ENCODE measurements at regions not wholly inside any gene's neighbourhood (a gene's known extent, or its start where the extent isn't known, plus 50 kb on each side); places are given as distances from the start of the nearest gene placed in this dataset.

DNA sequence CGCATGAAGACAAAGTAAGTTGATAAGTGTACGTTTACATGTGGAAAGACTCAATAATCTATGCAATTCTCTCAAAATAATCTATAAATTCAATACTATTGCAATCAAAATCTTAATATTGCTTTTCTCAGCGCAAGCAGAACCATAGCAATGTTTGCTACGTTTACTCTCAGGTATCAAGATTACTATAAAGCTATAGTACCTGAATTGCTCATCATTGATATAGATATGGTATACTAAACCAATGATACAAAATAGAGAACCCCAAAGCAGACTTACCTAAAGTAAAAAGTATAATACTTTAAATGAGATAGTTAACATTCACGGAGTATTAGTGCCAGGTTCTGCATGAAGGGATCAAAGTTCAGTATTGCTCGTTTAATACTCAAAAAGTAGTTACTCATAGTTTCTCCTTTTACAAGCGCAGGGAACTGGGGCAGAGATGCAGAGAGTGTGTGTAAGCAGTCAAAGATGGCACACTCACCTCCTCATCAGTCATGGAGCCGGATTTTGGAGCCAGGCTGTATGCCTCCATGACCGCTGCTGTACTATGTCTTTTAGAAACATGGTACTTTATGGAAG lies 391.0 kb upstream of the ID2 start:
- Histone ChIP-seq H3K9me3 (ENCODE audit: control insufficient read depth, insufficient read depth, low read length) (no peaks in the 10 kb centered on the region), H3K36me3 (ENCODE audit: control insufficient read depth, insufficient read depth, low read length) (no peaks in the 10 kb centered on the region)

DNA sequence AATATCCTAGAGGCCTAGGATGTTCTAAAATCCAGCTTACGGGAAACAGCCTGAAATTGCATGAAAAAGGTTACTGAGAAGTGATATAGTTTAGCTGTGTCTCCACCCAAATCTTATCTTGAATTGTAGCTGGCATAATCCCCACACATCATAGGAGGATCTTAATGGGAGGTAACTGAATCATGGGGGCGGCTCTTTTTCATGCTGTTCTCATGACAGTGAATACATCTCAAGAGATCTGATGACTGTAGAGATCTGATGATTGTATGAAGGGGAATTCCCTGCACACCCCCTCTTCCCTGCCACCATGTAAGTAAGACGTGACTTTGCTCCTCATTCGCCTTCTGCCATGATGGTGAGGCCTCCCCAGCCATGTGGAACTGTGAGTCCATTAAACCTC lies 385.6 kb upstream of the ID2 start:
- H3K36me3 ChIP-seq (ENCODE audit: control insufficient read depth, insufficient read depth, low read length): no peaks in the 10 kb centered on the region

More for the DNA sequence above, 391.0 kb upstream of the ID2 start:
- Histone ChIP-seq H3K4me3 (ENCODE audit: low read depth, low read length) (no peak overlapping the region), H3K9ac (ENCODE audit: low read depth, low read length) (no peak overlapping the region), H3K4me1 (ENCODE audit: control insufficient read depth, insufficient read depth, low read length) (no peaks in the 10 kb centered on the region), H3K27me3 (ENCODE audit: control insufficient read depth, insufficient read depth, low read length) (no peaks in the 10 kb centered on the region)

DNA sequence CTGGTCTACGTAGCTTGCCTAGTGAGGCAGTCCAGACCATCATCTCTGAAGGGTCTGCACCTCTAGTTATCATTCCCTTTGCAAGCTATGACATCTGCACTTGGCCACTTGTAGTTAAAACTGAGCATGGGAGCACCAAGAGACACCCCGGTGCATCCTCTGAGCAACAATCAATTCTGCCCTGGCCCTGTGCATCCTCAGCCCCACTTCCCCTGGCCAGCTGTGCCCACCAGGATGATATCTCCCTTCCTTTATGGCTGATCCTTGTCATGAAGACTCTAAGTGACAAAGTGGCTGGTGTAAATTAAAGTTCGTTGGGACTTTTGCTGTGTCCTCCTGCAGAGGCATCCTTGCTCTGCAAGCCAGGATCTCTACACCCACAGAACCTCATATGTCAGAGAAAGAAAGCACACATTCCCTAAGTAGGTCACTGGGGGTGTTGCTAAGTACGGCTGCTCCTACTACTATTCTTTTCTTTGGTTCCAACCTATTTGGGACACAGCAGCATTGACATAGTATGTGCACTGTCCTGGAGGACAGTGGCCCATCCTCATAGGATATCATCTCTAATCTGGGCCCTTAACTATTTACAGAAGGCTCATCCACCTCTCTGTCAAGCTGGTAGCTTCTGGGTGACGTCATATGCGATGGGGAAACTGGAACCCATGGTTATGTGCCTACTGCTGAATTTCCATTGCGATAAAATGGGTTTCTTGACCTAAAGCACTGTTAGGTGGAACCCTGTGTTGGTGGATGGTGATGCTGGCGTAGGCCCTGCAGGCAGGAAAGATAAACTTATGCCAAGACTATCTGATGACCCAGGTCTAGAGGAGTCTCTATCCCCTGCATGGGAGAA lies 384.3 kb upstream of the ID2 start:
- Histone ChIP-seq H3K9ac (ENCODE audit: low read depth, low read length) (no peak overlapping the region), H3K4me3 (ENCODE audit: low read depth, low read length) (no peak overlapping the region), H3K36me3 (ENCODE audit: control insufficient read depth, insufficient read depth, low read length) (no peaks in the 10 kb centered on the region), H3K4me1 (ENCODE audit: control insufficient read depth, insufficient read depth, low read length) (no peaks in the 10 kb centered on the region), H3K27me3 (ENCODE audit: control insufficient read depth, insufficient read depth, low read length) (no peaks in the 10 kb centered on the region), H3K9me3 (ENCODE audit: control insufficient read depth, insufficient read depth, low read length) (no peaks in the 10 kb centered on the region)

More for the DNA sequence above, 385.6 kb upstream of the ID2 start:
- Histone ChIP-seq H3K4me1 (ENCODE audit: control insufficient read depth, insufficient read depth, low read length) (no peaks in the 10 kb centered on the region), H3K27me3 (ENCODE audit: control insufficient read depth, insufficient read depth, low read length) (no peaks in the 10 kb centered on the region), H3K4me3 (ENCODE audit: low read depth, low read length) (no peak overlapping the region), H3K9ac (ENCODE audit: low read depth, low read length) (no peak overlapping the region), H3K9me3 (ENCODE audit: control insufficient read depth, insufficient read depth, low read length) (no peaks in the 10 kb centered on the region)

DNA sequence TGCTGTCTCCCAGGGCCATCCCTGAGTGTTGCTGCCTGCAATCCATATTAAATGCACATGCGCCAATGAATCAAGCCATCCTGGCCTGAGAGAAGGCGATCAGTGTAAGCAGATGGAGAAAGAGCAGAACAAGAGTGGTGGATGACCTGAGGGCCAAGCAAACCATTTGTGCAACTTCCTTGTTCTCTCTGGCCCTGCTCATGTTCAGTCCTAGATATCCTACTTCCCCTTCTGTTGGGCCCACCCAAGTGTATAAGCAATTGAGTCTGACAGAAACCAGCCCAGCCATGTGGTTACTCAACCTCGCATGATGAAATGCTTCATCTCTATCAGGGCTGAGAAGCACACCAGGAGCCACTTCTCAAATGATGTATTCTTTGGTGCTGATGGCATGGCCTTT lies 383.1 kb upstream of the ID2 start:
- Histone ChIP-seq H3K9ac (ENCODE audit: low read depth, low read length) (no peak overlapping the region), H3K36me3 (ENCODE audit: control insufficient read depth, insufficient read depth, low read length) (no peaks in the 10 kb centered on the region), H3K27me3 (ENCODE audit: control insufficient read depth, insufficient read depth, low read length) (no peaks in the 10 kb centered on the region), H3K4me1 (ENCODE audit: control insufficient read depth, insufficient read depth, low read length) (no peaks in the 10 kb centered on the region), H3K9me3 (ENCODE audit: control insufficient read depth, insufficient read depth, low read length) (no peaks in the 10 kb centered on the region), H3K4me3 (ENCODE audit: low read depth, low read length) (no peak overlapping the region)

DNA sequence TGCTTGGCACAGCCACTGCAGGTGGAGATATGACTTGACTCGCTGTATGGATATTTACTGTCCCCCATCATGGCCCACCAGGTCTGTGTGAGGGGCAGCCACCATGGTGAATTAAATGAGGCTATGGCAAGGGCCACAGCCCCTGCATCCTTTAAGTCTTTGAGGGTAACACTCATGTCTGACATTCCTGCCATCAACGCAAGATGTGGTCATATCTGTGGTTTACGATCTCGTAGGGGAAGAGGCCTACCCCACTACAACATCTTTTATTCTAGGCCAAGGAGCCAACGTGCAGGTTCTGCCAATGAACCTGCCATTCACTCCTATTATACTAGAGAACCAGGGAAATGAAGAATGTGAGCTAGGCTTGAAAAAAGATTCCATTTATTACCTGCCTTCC lies 381.6 kb upstream of the ID2 start:
- Histone ChIP-seq H3K9ac (ENCODE audit: low read depth, low read length) (no peak overlapping the region), H3K27me3 (ENCODE audit: control insufficient read depth, insufficient read depth, low read length) (no peaks in the 10 kb centered on the region), H3K4me1 (ENCODE audit: control insufficient read depth, insufficient read depth, low read length) (no peaks in the 10 kb centered on the region)

DNA sequence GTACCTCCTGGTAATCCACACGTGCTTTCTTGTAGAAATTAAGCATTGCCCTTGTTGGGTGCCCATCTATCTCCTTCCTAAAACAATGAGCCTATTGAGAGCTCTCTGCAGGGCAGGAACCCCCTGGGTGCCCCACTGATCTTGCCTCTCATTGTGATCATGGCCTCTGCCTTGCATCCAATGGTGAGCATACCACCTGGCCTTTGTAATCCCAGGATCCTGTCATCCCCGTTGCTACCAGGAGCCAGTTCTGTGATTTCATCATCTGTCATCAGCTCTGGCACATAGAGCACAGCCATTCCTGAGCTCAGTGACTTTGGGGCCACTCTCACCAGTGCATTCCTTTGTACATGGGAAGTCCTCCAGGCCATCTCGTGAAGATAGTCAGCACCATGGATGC lies 381.0 kb upstream of the ID2 start:
- H3K4me3 ChIP-seq (ENCODE audit: low read depth, low read length): no peak overlapping the region
- H3K9ac ChIP-seq (ENCODE audit: low read depth, low read length): no peak overlapping the region
- no peaks in the 10 kb centered on the region for H3K4me1 ChIP-seq (ENCODE audit: control insufficient read depth, insufficient read depth, low read length)
- no peaks in the 10 kb centered on the region for H3K27me3 ChIP-seq (ENCODE audit: control insufficient read depth, insufficient read depth, low read length)
- H3K36me3 ChIP-seq (ENCODE audit: control insufficient read depth, insufficient read depth, low read length): no peaks in the 10 kb centered on the region
- H3K9me3 ChIP-seq (ENCODE audit: control insufficient read depth, insufficient read depth, low read length): no peaks in the 10 kb centered on the region

More for the DNA sequence above, 381.6 kb upstream of the ID2 start:
- Histone ChIP-seq H3K36me3 (ENCODE audit: control insufficient read depth, insufficient read depth, low read length) (no peaks in the 10 kb centered on the region), H3K4me3 (ENCODE audit: low read depth, low read length) (no peak overlapping the region), H3K9me3 (ENCODE audit: control insufficient read depth, insufficient read depth, low read length) (no peaks in the 10 kb centered on the region)

DNA sequence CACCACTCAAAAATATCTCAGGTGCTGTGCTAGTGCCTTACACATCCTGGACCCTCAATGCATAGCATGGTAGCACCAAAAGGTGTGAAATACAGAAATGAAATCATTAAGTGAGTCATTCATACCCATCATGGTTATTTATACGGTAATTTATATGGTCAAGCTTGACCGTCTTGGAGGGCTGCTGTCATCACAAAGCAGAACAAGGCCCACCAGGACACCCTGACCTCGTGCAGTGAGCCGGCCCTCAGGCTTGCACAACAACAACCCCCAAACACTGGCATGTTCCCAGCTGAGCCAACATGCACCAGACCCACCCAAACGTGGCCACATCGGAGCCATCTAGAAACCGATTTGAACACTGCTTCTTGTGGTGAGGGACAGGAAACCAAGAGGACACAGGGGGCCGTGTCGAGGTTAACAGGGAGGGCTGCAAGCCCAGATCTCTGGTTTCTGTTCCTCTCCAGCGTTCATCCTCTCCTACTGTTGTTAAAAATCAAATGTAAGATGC lies 378.5 kb upstream of the ID2 start:
- no peaks in the 10 kb centered on the region for H3K9me3 ChIP-seq (ENCODE audit: control insufficient read depth, insufficient read depth, low read length)
- no peaks in the 10 kb centered on the region for H3K4me1 ChIP-seq (ENCODE audit: control insufficient read depth, insufficient read depth, low read length)
- H3K4me3 ChIP-seq (ENCODE audit: low read depth, low read length): no peak overlapping the region
- H3K36me3 ChIP-seq (ENCODE audit: control insufficient read depth, insufficient read depth, low read length): no peaks in the 10 kb centered on the region
- H3K9ac ChIP-seq (ENCODE audit: low read depth, low read length): no peak overlapping the region
- H3K27me3 ChIP-seq (ENCODE audit: control insufficient read depth, insufficient read depth, low read length): no peaks in the 10 kb centered on the region

DNA sequence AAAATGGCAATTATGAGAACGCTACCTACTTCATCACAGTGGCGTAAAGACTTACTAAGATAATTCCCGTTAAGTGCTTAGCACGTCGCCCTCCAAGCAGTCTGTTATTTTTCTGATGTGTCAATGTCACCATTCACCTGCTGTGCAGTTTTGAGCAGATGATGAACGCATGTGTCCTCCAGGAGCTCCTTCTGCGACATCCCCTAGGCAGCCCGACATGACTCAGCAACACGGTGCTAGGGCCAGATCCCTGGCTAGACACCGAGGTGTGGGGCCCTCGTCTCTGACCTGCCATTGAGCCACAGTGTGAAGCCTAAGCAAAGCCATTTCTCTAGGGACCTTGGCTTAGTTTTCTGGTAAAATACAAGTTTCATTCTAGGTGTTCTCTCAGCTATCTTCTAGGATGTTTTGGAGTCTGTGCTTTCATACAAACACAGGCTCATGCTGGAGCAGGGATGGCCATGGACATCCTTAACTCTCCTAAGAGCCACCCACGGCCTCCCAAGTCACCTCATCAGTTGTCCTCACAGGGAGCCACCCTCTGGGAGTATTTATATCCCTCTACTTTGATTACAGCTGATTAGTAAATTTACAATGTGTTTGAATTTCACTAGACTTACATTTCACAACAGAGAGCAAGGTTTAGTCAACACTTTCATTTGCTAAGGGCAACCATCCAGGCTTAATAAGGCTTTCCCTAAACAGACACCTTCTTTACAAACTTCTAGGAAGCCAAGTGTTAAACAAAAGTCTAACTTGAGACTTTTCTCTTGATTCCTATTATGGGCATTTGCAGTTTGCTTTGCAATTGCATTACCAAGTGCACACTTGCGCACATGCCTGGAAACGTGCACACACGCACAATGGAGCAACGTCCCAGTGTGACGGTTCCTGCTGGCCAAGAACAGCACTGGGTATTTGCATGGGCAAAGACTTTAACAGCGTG lies 376.8 kb upstream of the ID2 start:
- Histone ChIP-seq H3K36me3 (ENCODE audit: control insufficient read depth, insufficient read depth, low read length) (no peaks in the 10 kb centered on the region), H3K9me3 (ENCODE audit: control insufficient read depth, insufficient read depth, low read length) (no peaks in the 10 kb centered on the region), H3K4me3 (ENCODE audit: low read depth, low read length) (no peak overlapping the region), H3K27me3 (ENCODE audit: control insufficient read depth, insufficient read depth, low read length) (no peaks in the 10 kb centered on the region), H3K9ac (ENCODE audit: low read depth, low read length) (no peak overlapping the region), H3K4me1 (ENCODE audit: control insufficient read depth, insufficient read depth, low read length) (no peaks in the 10 kb centered on the region)

DNA sequence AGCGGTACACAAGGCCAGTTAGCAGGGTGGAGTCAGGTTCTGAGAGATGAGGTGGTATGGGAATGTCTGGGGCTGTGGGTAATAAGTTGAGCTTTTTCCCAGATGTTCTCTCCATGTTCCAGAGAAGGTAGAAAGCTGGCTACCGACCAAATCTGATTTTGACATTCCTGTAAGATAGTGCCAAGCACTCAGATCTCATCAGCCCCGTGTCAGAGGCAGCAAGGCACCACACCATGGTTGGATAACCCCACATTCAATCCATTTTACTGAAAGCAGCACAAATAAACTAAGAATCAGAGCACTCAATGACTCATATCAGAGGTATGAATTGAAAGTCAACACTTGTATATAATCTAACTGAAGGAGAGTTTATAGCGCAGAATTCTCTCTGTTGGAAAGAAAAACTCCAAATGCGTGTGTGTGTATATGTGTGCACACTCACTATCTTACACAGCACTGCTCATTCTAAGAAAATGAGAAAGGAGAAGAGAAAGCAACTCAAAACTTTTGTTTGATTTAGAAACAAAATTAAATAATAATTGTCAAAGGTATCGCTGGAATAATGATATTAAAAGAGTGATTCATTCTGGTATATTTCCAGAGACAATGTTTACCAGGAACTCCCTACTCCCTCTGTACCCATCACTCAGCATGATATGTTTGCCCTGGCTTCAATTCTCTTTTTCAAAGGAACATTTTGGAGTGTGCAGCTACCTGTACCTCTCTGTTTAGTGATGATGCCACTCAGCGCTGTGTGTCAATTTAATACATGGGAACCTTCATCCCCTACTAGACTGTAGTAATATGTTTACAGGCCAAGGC lies 375.1 kb upstream of the ID2 start:
- H3K36me3 ChIP-seq (ENCODE audit: control insufficient read depth, insufficient read depth, low read length): no peaks in the 10 kb centered on the region
- no peak overlapping the region for H3K9ac ChIP-seq (ENCODE audit: low read depth, low read length)
- H3K4me1 ChIP-seq (ENCODE audit: control insufficient read depth, insufficient read depth, low read length): no peaks in the 10 kb centered on the region
- no peaks in the 10 kb centered on the region for H3K9me3 ChIP-seq (ENCODE audit: control insufficient read depth, insufficient read depth, low read length)
- H3K27me3 ChIP-seq (ENCODE audit: control insufficient read depth, insufficient read depth, low read length): no peaks in the 10 kb centered on the region
- H3K4me3 ChIP-seq (ENCODE audit: low read depth, low read length): no peak overlapping the region

DNA sequence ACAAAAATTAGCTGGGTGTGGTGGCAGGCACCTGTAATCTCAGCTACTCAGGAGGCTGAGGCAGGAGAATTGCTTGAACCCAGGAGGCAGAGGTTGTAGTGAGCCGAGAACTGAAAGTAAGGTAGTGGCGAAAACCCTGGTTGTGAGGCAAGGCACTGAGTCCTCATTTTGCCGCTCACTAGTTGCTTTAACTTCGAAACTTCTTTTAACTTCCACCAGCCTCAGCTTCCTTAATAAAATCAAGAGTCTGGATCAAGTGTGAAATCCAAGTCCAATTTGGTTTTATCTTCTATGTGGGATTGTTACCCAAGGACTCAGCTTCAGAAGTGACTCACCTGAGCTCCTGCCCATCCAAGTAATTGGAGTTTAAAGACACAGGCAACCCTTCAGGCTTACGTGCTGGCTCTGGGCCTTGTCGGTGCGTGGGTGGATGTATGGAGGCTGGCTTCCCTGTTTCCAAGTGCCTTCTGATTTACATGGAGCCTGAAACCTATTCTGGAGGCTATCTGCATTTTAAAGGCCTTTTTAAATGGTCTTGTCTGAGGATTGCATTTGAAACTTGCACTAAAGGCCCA lies 374.2 kb upstream of the ID2 start:
- H3K9me3 ChIP-seq (ENCODE audit: control insufficient read depth, insufficient read depth, low read length): no peaks in the 10 kb centered on the region
- no peak overlapping the region for H3K4me3 ChIP-seq (ENCODE audit: low read depth, low read length)
- no peaks in the 10 kb centered on the region for H3K36me3 ChIP-seq (ENCODE audit: control insufficient read depth, insufficient read depth, low read length)
- H3K4me1 ChIP-seq (ENCODE audit: control insufficient read depth, insufficient read depth, low read length): no peaks in the 10 kb centered on the region
- H3K27me3 ChIP-seq (ENCODE audit: control insufficient read depth, insufficient read depth, low read length): no peaks in the 10 kb centered on the region
- no peak overlapping the region for H3K9ac ChIP-seq (ENCODE audit: low read depth, low read length)

DNA sequence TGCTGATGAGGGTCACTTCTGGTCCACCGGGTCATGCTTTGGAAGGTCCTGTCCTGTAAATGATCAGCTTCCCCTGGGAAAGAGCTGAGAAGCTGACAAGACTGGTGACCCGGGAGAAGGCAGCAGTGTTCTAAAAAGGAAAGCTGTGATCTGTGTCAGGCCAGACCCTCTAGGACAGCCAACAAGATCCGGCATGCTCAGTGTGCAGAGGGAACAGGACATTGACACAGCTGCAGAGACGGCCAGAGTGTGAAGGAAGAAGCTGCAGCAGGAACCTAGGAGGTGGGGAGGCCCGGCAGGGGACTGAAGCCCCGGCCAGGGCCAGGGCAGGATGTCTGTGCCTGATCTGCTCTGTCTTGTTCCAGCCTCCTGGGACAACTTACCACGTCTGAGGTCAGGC lies 372.7 kb upstream of the ID2 start:
- H3K27me3 ChIP-seq (ENCODE audit: control insufficient read depth, insufficient read depth, low read length): no peaks in the 10 kb centered on the region
- H3K36me3 ChIP-seq (ENCODE audit: control insufficient read depth, insufficient read depth, low read length): no peaks in the 10 kb centered on the region
- no peaks in the 10 kb centered on the region for H3K9me3 ChIP-seq (ENCODE audit: control insufficient read depth, insufficient read depth, low read length)
- no peaks in the 10 kb centered on the region for H3K4me1 ChIP-seq (ENCODE audit: control insufficient read depth, insufficient read depth, low read length)
- H3K4me3 ChIP-seq (ENCODE audit: low read depth, low read length): no peak overlapping the region
- H3K9ac ChIP-seq (ENCODE audit: low read depth, low read length): no peak overlapping the region
